ENCODE measurements at regions not wholly inside any gene's neighbourhood (a gene's known extent, or its start where the extent isn't known, plus 50 kb on each side); places are given as distances from the start of the nearest gene placed in this dataset.

DNA sequence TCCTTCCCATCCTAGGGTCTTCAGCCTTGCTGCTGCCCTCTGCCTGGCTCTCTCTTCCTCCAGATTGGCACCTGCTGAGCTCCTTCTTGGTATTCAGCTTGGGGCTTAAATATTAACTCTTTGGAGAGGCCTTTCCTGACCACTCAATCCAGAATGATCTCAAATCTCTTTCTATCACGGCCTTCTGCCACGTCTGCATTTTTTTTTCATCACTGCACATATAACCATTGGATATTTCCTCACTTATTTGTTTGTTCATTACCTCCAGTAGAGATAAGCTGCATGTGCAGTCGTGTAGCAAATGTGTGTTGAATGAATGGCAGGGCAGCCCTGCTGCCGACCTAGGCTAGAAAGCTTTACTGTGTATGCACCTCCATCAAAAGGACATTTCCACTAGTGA lies 51.6 kb upstream of the MPP7 start:
- Histone ChIP-seq H3K4me1 (no peaks in the 10 kb centered on the region), H3K9me3 (no peaks in the 10 kb centered on the region), H3K27ac (no peak overlapping the region), H3K4me3 (no peak overlapping the region), H3K36me3 (no peaks in the 10 kb centered on the region), H3K27me3 (no peaks in the 10 kb centered on the region)
- DNase-seq (no peak), FAIRE-seq (no peak), ATAC-seq (peak in 3 of 4 donors; percentile 57 to 78 (median 66))
- TF ChIP-seq, protein P1, sequence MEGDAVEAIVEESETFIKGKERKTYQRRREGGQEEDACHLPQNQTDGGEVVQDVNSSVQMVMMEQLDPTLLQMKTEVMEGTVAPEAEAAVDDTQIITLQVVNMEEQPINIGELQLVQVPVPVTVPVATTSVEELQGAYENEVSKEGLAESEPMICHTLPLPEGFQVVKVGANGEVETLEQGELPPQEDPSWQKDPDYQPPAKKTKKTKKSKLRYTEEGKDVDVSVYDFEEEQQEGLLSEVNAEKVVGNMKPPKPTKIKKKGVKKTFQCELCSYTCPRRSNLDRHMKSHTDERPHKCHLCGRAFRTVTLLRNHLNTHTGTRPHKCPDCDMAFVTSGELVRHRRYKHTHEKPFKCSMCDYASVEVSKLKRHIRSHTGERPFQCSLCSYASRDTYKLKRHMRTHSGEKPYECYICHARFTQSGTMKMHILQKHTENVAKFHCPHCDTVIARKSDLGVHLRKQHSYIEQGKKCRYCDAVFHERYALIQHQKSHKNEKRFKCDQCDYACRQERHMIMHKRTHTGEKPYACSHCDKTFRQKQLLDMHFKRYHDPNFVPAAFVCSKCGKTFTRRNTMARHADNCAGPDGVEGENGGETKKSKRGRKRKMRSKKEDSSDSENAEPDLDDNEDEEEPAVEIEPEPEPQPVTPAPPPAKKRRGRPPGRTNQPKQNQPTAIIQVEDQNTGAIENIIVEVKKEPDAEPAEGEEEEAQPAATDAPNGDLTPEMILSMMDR (IDR thresholded peaks at IDR 0.05): no peak
- WGBS, 2 donors: 19 to 31% methylated on average over 4 of the region's 4 CpGs
- intact Hi-C loops (cut with DNase I): no loop called here

DNA sequence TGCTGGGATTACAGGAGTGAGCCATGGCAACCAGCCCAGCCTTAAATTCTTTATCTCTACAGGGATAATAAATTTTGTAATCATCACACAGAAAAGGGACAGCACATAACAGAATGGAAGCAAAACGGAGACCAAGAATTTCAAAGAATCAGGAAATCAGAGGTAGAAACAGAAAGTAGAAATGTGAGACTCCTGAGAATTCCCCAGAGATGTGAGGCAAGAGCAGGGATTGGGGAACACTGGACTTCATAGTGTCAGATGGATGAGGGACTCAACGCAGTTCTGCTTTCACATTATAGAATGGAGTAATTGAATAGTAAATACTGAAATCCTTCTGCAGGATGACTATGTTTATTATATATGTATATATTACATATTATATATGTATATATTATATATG lies 52.5 kb upstream of the MPP7 start:
- Histone ChIP-seq H3K36me3 (no peaks in the 10 kb centered on the region), H3K27ac (no peak overlapping the region), H3K27me3 (no peaks in the 10 kb centered on the region), H3K9me3 (no peaks in the 10 kb centered on the region), H3K4me3 (no peak overlapping the region), H3K4me1 (no peaks in the 10 kb centered on the region)
- ATAC-seq (no peak), DNase-seq (no peak), FAIRE-seq (no peak)
- 78% methylated on average over 2 of the region's 2 CpGs for WGBS, 2 donors
- TF ChIP-seq, protein P1 (IDR thresholded peaks at IDR 0.05): no peak
- intact Hi-C loops (cut with DNase I): no loop called here

DNA sequence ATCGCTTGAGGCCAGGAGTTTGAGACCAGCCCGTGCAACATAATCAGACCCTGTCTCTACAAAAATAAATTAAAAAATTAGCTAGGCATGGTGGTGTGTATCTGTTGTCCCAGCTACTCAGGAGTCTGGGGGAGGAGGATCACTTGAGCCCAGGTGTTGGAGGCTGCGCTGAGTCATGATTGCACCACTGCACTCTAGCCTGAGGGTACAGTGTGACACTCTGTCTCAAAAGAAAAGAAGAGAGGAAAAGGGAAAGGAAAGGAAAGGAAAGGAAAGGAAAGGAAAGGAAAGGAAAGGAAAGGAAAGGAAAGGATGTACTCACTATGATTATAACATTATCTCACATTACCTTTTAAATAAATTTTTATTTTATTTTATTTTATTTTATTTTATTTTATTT lies 56.5 kb upstream of the MPP7 start:
- intact Hi-C loops (cut with DNase I): no loop called here
- H3K4me1 ChIP-seq: no peaks in the 10 kb centered on the region
- no peaks in the 10 kb centered on the region for H3K9me3 ChIP-seq
- DNase-seq (no peak), ATAC-seq (no peak), FAIRE-seq (no peak)
- WGBS, 2 donors: 96 to 99% methylated on average over 3 of the region's 3 CpGs
- no peak overlapping the region for H3K4me3 ChIP-seq
- H3K36me3 ChIP-seq: no peaks in the 10 kb centered on the region
- no peaks in the 10 kb centered on the region for H3K27me3 ChIP-seq
- H3K27ac ChIP-seq: no peak overlapping the region
- TF ChIP-seq, protein P1 (IDR thresholded peaks at IDR 0.05): no peak

DNA sequence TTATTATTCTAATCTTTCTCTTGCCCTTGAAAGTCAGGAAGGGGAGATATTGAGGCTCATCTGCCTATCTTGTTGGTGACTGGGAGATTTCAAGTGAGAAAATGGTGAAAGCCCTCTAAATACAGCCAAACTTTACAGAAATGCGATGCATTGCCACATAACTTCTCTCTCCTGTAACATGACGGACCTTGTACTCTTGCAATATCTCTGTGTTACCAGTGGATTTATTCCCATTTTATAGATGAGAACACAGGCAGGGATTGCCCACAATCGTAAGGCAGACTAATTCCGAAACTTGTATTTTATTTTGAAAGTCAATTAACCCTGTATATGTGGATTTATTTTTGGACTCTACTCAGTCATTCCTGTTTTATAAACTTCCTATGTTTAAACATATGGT lies 57.3 kb upstream of the MPP7 start:
- Histone ChIP-seq H3K36me3 (no peaks in the 10 kb centered on the region), H3K4me3 (no peak overlapping the region), H3K27ac (no peak overlapping the region), H3K9me3 (no peaks in the 10 kb centered on the region), H3K27me3 (no peaks in the 10 kb centered on the region), H3K4me1 (no peaks in the 10 kb centered on the region)
- no peak for FAIRE-seq
- 83 to 90% methylated on average over 4 of the region's 4 CpGs for WGBS, 2 donors
- TF ChIP-seq, protein P1 (IDR thresholded peaks at IDR 0.05): no peak
- ATAC-seq: no peak
- intact Hi-C loops (cut with DNase I): no loop called here
- DNase-seq: no peak

DNA sequence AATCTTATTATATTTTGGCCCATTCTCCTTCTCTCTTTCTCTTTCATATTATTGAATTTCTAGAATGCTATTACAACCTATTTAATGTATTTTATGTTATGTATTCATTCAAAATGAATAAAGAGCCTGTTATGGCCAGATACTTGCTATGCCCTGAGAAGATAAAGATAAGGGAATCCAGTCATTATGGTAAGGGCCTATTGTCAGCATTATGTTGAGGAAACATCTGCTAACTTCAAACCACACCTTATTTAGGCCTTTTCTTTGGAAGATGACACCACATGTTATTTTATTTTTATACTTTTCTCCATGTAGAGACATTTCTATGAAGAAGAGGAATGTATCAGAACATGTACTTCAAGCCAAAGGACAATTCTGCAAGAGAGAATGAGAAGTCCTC lies 60.5 kb upstream of the MPP7 start:
- Histone ChIP-seq H3K27me3 (no peaks in the 10 kb centered on the region), H3K4me3 (no peak overlapping the region), H3K9me3 (no peaks in the 10 kb centered on the region), H3K27ac (no peak overlapping the region), H3K36me3 (no peaks in the 10 kb centered on the region), H3K4me1 (peaks cover 0 to 8% (median 7%) of the 10 kb centered on the region in 3 donors)
- intact Hi-C loops (cut with DNase I): no loop called here
- ATAC-seq (no peak), DNase-seq (no peak), FAIRE-seq (no peak)
- TF ChIP-seq, protein P1 (IDR thresholded peaks at IDR 0.05): no peak

All from pancreas (tissue), 10 donors.